GM23338 (cell line): ENCODE measurements at regions not wholly inside any gene's neighbourhood (a gene's known extent, or its start where the extent isn't known, plus 50 kb on each side); places are given as distances from the start of the nearest gene placed in this dataset.

Experiments used
- ATAC-seq: fragments of 200-7000 bp; cut with Tn5 transposase; 3 replicates; pipeline ENCODE4 v1.9.1; 2020
- DNase-seq: peaks from one replicate; pipeline ENCODE4 v3.0.0-alpha.2; 2015; ENCODE audit warnings: low spot score
- H2AFZ ChIP-seq: fragments of 200-600 bp; sonication (generic); 2 replicates; pipeline ENCODE4 v1.8.0; 2016; ENCODE audit warnings: antibody characterized with exemption, mild to moderate bottlenecking, moderate library complexity
- H3F3A ChIP-seq: fragments of 200-600 bp; sonication (generic); replicated peaks from 2 replicates; pipeline ENCODE4 v1.8.0; 2017; ENCODE audit warnings: antibody characterized with exemption, mixed run types, low read depth
- H3K27ac ChIP-seq: fragments of 200-600 bp; sonication (generic); 2 replicates; pipeline ENCODE4 v1.6.1; 2016; ENCODE audit warnings: low read depth
- H3K27me3 ChIP-seq: fragments of 200-600 bp; sonication (generic); 2 replicates; pipeline ENCODE4 v1.8.0; 2016; ENCODE audit warnings: mild to moderate bottlenecking, mixed run types, moderate library complexity; ENCODE audit not compliant: insufficient read depth
- H3K36me3 ChIP-seq: fragments of 200-600 bp; sonication (generic); 2 replicates; pipeline ENCODE4 v1.8.0; 2016; ENCODE audit warnings: mild to moderate bottlenecking; ENCODE audit not compliant: insufficient read depth
- H3K4me1 ChIP-seq: fragments of 200-600 bp; sonication (generic); 2 replicates; pipeline ENCODE4 v1.8.0; 2016; ENCODE audit warnings: mild to moderate bottlenecking, moderate library complexity; ENCODE audit not compliant: insufficient read depth
- H3K4me2 ChIP-seq: fragments of 200-600 bp; sonication (generic); 2 replicates; pipeline ENCODE4 v1.7.1; 2017; ENCODE audit warnings: mixed run types
- H3K4me3 ChIP-seq: fragments of 200-600 bp; sonication (generic); 2 replicates; pipeline ENCODE4 v1.6.1; 2016; ENCODE audit warnings: mixed run types
- H3K79me2 ChIP-seq: fragments of 200-600 bp; sonication (generic); replicated peaks from 2 replicates; pipeline ENCODE4 v1.8.0; 2017; ENCODE audit warnings: mild to moderate bottlenecking; ENCODE audit not compliant: insufficient read depth
- H3K9me2 ChIP-seq: fragments of 200-600 bp; sonication (generic); 2 replicates; pipeline ENCODE4 v1.8.0; 2017; ENCODE audit not compliant: insufficient read depth
- H4K20me1 ChIP-seq: fragments of 200-600 bp; sonication (generic); replicated peaks from 2 replicates; pipeline ENCODE4 v1.8.0; 2017; ENCODE audit warnings: mild to moderate bottlenecking; ENCODE audit not compliant: insufficient read depth
- H3K27ac Mint-ChIP-seq: 2 replicates; pipeline ENCODE4 v1.8.0; 2020; ENCODE audit warnings: inconsistent platforms, mild to moderate bottlenecking, moderate library complexity, mixed read lengths
- H3K27me3 Mint-ChIP-seq: 3 replicates; pipeline ENCODE4 v1.8.0; 2022; ENCODE audit warnings: low read depth, mild to moderate bottlenecking, moderate library complexity, mixed read lengths, inconsistent platforms; ENCODE audit not compliant: insufficient read depth, poor library complexity
- H3K36me3 Mint-ChIP-seq: 3 replicates; pipeline ENCODE4 v1.8.0; 2021; ENCODE audit warnings: low read depth, mild to moderate bottlenecking, inconsistent platforms, moderate library complexity, mixed read lengths
- H3K4me1 Mint-ChIP-seq: 3 replicates; pipeline ENCODE4 v1.8.0; 2020; ENCODE audit warnings: mild to moderate bottlenecking, inconsistent platforms, mixed read lengths
- H3K4me3 Mint-ChIP-seq: 3 replicates; pipeline ENCODE4 v1.8.0; 2021; ENCODE audit warnings: moderate library complexity, mild to moderate bottlenecking, inconsistent platforms, mixed read lengths
- H3K9me3 Mint-ChIP-seq: 3 replicates; pipeline ENCODE4 v1.8.0; 2020; ENCODE audit warnings: moderate library complexity, mild to moderate bottlenecking, inconsistent platforms, mixed read lengths
- CTCF ChIP-seq, 2 experiments: fragments of 200-600 bp in 1 of 2; sonication (generic) in 1 of 2; conservative IDR thresholded peaks; 2 replicates each; pipeline versions ENCODE4 v1.5.1 to v1.6.1; 2016 to 2017; ENCODE audit warnings: antibody characterized with exemption in 2 of 2, low read depth in 2 of 2, mild to moderate bottlenecking in 2 of 2, moderate library complexity in 1 of 2
- EZH2 ChIP-seq: fragments of 200-600 bp; sonication (generic); IDR thresholded peaks from one replicate; pipeline ENCODE4 v1.8.0; 2017; ENCODE audit warnings: antibody characterized with exemption, mild to moderate bottlenecking, low read depth; ENCODE audit not compliant: unreplicated experiment
- EZH2phosphoT487 ChIP-seq: fragments of 200-600 bp; sonication (generic); IDR thresholded peaks from one replicate; pipeline ENCODE4 v1.8.1; 2018; ENCODE audit warnings: antibody characterized with exemption; ENCODE audit not compliant: unreplicated experiment
- NANOG ChIP-seq: IDR thresholded peaks from 2 replicates; pipeline ENCODE4 v1.6.1; 2016; ENCODE audit warnings: antibody characterized with exemption, borderline replicate concordance
- POLR2AphosphoS5 ChIP-seq: IDR thresholded peaks from 2 replicates; pipeline ENCODE4 v1.6.1; 2016; ENCODE audit warnings: antibody characterized with exemption, low read depth
- REST ChIP-seq: IDR thresholded peaks from one replicate; pipeline ENCODE4 v1.6.1; 2018; ENCODE audit warnings: antibody characterized with exemption; ENCODE audit not compliant: unreplicated experiment
- STAT1 ChIP-seq: IDR thresholded peaks from one replicate; pipeline ENCODE4 v1.6.1; 2016; ENCODE audit warnings: antibody characterized with exemption; ENCODE audit not compliant: unreplicated experiment
- ZNF114 ChIP-seq: fragments of 250-450 bp; sonication (Bioruptor Pico); IDR thresholded peaks from 2 replicates; pipeline ENCODE4 v1.5.0; 2020; ENCODE audit warnings: mild to moderate bottlenecking, moderate library complexity
- ZNF331 ChIP-seq: fragments of 250-450 bp; sonication (Bioruptor Pico); IDR thresholded peaks from 2 replicates; pipeline ENCODE4 v1.5.0; 2020; ENCODE audit warnings: low read depth, mild to moderate bottlenecking, moderate library complexity

GRCh38 chr1:114302821-114303220 lies 149.2 kb upstream of the SYT6 start (continued):
- TF ChIP-seq CTCF (conservative IDR thresholded peaks at IDR 0.05; ENCODE audit: low read depth in 2 of 2) (no peak), ZNF331 (CRISPR knock-in tag) (no peak), POLR2AphosphoS5 (no peak), NANOG (no peak), ZNF114 (CRISPR knock-in tag) (no peak), EZH2 (no peak), REST (no peak), EZH2phosphoT487 (no peak), STAT1 (no peak)

- Histone ChIP-seq H3K36me3 (no peaks in the 10 kb centered on the region), H3K27ac (no peak overlapping the region), H3K4me2 (no peak overlapping the region), H3K4me1 (peaks cover 15% of the 10 kb centered on the region), H3K79me2 (no peaks in the 10 kb centered on the region), H3K27me3 (0 out of 2 replicates have a peak, but pooled peaks cover 4% of the 10 kb centered on the region), H2AFZ (peak overlapping the region; percentile 4), H3K9me2 (peaks cover 11% of the 10 kb centered on the region; the same call in 1 of the 2 replicates), H3F3A (no peaks in the 10 kb centered on the region), H4K20me1 (no peaks in the 10 kb centered on the region), H3K4me3 (no peak overlapping the region)
- Mint-ChIP-seq H3K27me3 (peaks cover 3% of the 10 kb centered on the region), H3K4me3 (no peak overlapping the region), H3K9me3 (peaks cover 21% of the 10 kb centered on the region), H3K27ac (no peak overlapping the region), H3K36me3 (peaks cover 11% of the 10 kb centered on the region; the same call in 2 of the 3 replicates), H3K4me1 (peaks cover 13% of the 10 kb centered on the region)
- DNase-seq, result no peak
- no peak for ATAC-seq
- no peak for TF ChIP-seq REST
- TF ChIP-seq NANOG, result no peak
- no peak for TF ChIP-seq EZH2phosphoT487
- TF ChIP-seq CTCF (conservative IDR thresholded peaks at IDR 0.05; ENCODE audit: low read depth in 2 of 2), result no peak
- TF ChIP-seq STAT1, result no peak
These were observed 145.8 kb upstream of the SYT6 start for GRCh38 chr1:114299331-114299975.
